ENCODE measurements at regions not wholly inside any gene's neighbourhood (a gene's known extent, or its start where the extent isn't known, plus 50 kb on each side); places are given as distances from the start of the nearest gene placed in this dataset.

DNA sequence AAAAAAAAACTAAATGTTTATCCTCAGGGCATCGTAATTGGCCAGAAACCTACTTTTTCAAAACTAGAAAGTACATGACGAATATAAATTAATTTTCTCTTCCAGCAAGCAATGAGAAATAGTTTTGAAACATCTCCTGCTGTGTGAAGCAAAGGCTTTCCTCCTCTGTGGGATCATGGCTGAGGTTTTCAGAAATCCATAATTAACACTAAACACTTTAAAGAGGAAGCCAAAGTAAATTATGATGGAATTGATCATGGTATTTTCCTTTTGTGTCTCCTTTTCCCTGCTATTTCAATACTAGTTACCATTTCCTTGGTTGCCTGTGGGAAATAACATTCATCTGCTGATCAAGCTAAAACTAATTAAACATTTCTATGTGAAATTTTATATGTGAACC is 1413.8 kb upstream of the PCDH20 start:
- Histone ChIP-seq H3F3A (ENCODE audit: insufficient read depth, low read length) (no peaks in the 10 kb centered on the region), H3K9me2 (replicated peaks; ENCODE audit: insufficient read depth, low read length) (no peaks in the 10 kb centered on the region), H3K4me1 (ENCODE audit: low read length) (no peaks in the 10 kb centered on the region), H3K4me3 (ENCODE audit: low read length) (no peak overlapping the region), H3K36me3 (replicated peaks; ENCODE audit: insufficient read depth, low read length) (no peaks in the 10 kb centered on the region), H3K4me2 (ENCODE audit: low read depth, low read length) (no peak overlapping the region), H2AFZ (ENCODE audit: low read length) (no peak overlapping the region), H3K9me3 (replicated peaks; ENCODE audit: insufficient read depth, low read length) (no peaks in the 10 kb centered on the region), H4K20me1 (ENCODE audit: insufficient read depth, low read length) (no peaks in the 10 kb centered on the region), H3K27ac (ENCODE audit: low read length) (no peak overlapping the region), H3K79me2 (ENCODE audit: low read length) (no peaks in the 10 kb centered on the region), H3K9ac (ENCODE audit: low read length) (no peak overlapping the region), H3K27me3 (replicated peaks; ENCODE audit: insufficient read depth, low read length) (no peaks in the 10 kb centered on the region)
- no peak for DNase-seq
- TF ChIP-seq, protein P1, sequence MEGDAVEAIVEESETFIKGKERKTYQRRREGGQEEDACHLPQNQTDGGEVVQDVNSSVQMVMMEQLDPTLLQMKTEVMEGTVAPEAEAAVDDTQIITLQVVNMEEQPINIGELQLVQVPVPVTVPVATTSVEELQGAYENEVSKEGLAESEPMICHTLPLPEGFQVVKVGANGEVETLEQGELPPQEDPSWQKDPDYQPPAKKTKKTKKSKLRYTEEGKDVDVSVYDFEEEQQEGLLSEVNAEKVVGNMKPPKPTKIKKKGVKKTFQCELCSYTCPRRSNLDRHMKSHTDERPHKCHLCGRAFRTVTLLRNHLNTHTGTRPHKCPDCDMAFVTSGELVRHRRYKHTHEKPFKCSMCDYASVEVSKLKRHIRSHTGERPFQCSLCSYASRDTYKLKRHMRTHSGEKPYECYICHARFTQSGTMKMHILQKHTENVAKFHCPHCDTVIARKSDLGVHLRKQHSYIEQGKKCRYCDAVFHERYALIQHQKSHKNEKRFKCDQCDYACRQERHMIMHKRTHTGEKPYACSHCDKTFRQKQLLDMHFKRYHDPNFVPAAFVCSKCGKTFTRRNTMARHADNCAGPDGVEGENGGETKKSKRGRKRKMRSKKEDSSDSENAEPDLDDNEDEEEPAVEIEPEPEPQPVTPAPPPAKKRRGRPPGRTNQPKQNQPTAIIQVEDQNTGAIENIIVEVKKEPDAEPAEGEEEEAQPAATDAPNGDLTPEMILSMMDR (IDR thresholded peaks at IDR 0.05; ENCODE audit: low read length): no peak
- TF ChIP-seq EZH2phosphoT487 (IDR thresholded peaks at IDR 0.05; ENCODE audit: low read length): no peak
- no peak for TF ChIP-seq EZH2 (optimal IDR thresholded peaks at IDR 0.05; ENCODE audit: low read depth, low read length)

DNA sequence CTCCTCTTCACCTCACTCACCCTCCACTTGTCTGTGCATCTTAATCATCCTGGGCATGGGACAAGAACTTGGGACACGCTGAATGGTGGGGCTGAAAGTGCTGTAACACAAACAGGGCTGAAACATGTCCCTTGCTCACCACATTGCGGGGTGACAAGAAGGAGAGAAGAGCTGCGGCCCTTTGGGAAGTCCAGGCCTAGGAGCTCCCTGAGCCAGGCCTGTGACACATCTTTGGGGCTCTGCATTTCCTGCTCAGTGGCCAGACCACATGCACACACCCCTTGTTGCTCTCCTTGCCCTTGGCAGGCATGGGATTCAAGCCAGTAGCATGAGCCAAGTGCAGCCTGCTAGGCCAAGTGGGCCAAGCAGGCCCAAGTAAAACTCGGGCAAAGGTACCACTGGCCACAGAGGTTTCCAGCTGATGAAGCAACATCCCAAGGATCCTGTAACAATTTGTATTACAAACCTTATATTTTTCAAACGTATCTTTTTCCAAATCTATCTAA is 1384.3 kb upstream of the PCDH20 start:
- Histone ChIP-seq H3K4me3 (ENCODE audit: low read length) (no peak overlapping the region), H3K9me2 (replicated peaks; ENCODE audit: insufficient read depth, low read length) (no peaks in the 10 kb centered on the region), H3K9me3 (replicated peaks; ENCODE audit: insufficient read depth, low read length) (no peaks in the 10 kb centered on the region), H3K4me2 (ENCODE audit: low read depth, low read length) (no peak overlapping the region), H4K20me1 (ENCODE audit: insufficient read depth, low read length) (no peaks in the 10 kb centered on the region), H3K27ac (ENCODE audit: low read length) (no peak overlapping the region), H3K79me2 (ENCODE audit: low read length) (no peaks in the 10 kb centered on the region), H3K4me1 (ENCODE audit: low read length) (no peaks in the 10 kb centered on the region), H3K27me3 (replicated peaks; ENCODE audit: insufficient read depth, low read length) (no peaks in the 10 kb centered on the region), H2AFZ (ENCODE audit: low read length) (no peak overlapping the region), H3F3A (ENCODE audit: insufficient read depth, low read length) (no peaks in the 10 kb centered on the region), H3K36me3 (replicated peaks; ENCODE audit: insufficient read depth, low read length) (no peaks in the 10 kb centered on the region), H3K9ac (ENCODE audit: low read length) (no peak overlapping the region)
- no peak for DNase-seq
- TF ChIP-seq EZH2phosphoT487 (IDR thresholded peaks at IDR 0.05; ENCODE audit: low read length): no peak
- TF ChIP-seq, protein P1 (IDR thresholded peaks at IDR 0.05; ENCODE audit: low read length): no peak
- no peak for TF ChIP-seq EZH2 (optimal IDR thresholded peaks at IDR 0.05; ENCODE audit: low read depth, low read length)

DNA sequence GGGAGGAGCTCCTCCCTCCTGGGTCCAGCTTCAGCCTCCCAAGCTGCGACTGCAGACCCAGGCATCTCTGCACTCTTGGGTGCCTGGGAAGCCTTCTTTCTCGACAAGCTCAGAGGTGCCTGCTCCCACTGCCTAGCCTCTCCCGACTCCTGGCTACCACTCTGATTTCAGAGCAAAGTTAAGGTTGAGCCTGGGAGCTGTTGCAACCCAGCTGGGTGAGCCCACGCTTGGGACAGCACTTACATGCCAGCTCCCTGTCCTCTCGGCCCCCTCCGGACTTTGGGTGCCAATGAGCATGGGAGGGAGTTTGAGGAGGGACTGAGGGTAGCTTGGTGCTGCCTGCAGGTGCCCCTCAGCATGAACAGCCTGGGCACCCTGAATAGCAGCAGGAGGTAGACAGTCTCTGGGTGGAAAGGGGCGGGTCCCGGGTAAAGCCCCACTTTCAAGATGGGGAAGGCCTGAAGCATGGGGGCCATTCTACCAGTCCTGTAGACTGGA is 1383.4 kb upstream of the PCDH20 start:
- TF ChIP-seq EZH2 (optimal IDR thresholded peaks at IDR 0.05; ENCODE audit: low read depth, low read length): no peak
- TF ChIP-seq EZH2phosphoT487 (IDR thresholded peaks at IDR 0.05; ENCODE audit: low read length): no peak
- TF ChIP-seq, protein P1 (IDR thresholded peaks at IDR 0.05; ENCODE audit: low read length): no peak
- H3K79me2 ChIP-seq (ENCODE audit: low read length): no peaks in the 10 kb centered on the region
- no peaks in the 10 kb centered on the region for H4K20me1 ChIP-seq (ENCODE audit: insufficient read depth, low read length)
- no peak overlapping the region for H3K4me2 ChIP-seq (ENCODE audit: low read depth, low read length)
- H3K9ac ChIP-seq (ENCODE audit: low read length): no peak overlapping the region
- no peak overlapping the region for H3K4me3 ChIP-seq (ENCODE audit: low read length)
- H2AFZ ChIP-seq (ENCODE audit: low read length): no peak overlapping the region
- no peaks in the 10 kb centered on the region for H3K9me3 ChIP-seq (replicated peaks; ENCODE audit: insufficient read depth, low read length)
- H3K27ac ChIP-seq (ENCODE audit: low read length): no peak overlapping the region
- H3F3A ChIP-seq (ENCODE audit: insufficient read depth, low read length): no peaks in the 10 kb centered on the region
- H3K27me3 ChIP-seq (replicated peaks; ENCODE audit: insufficient read depth, low read length): no peaks in the 10 kb centered on the region
- DNase-seq: no peak
- no peaks in the 10 kb centered on the region for H3K36me3 ChIP-seq (replicated peaks; ENCODE audit: insufficient read depth, low read length)
- H3K9me2 ChIP-seq (replicated peaks; ENCODE audit: insufficient read depth, low read length): no peaks in the 10 kb centered on the region
- H3K4me1 ChIP-seq (ENCODE audit: low read length): no peaks in the 10 kb centered on the region

Measured in MM.1S (cell line).